MM.1S (cell line): ENCODE measurements at regions not wholly inside any gene's neighbourhood (a gene's known extent, or its start where the extent isn't known, plus 50 kb on each side); places are given as distances from the start of the nearest gene placed in this dataset.

Experiments
- DNase-seq: peaks from one replicate; pipeline ENCODE4 v3.0.0-alpha.2; 2015
- H2AFZ ChIP-seq: fragments of 300-600 bp; sonication (generic); 2 replicates; pipeline ENCODE4 v1.6.0; 2016; ENCODE audit warnings: antibody characterized with exemption, low read length
- H3F3A ChIP-seq: fragments of 300-600 bp; sonication (generic); 2 replicates; pipeline ENCODE4 v1.6.1; 2016; ENCODE audit warnings: mild to moderate bottlenecking, antibody characterized with exemption, low read length, moderate library complexity, mixed read lengths; ENCODE audit not compliant: insufficient read depth
- H3K27ac ChIP-seq: fragments of 300-600 bp; sonication (generic); 2 replicates; pipeline ENCODE4 v1.5.1; 2016; ENCODE audit warnings: mild to moderate bottlenecking, low read length
- H3K27me3 ChIP-seq: fragments of 300-600 bp; sonication (generic); replicated peaks from 2 replicates; pipeline ENCODE4 v1.6.0; 2016; ENCODE audit warnings: low read length; ENCODE audit not compliant: insufficient read depth
- H3K36me3 ChIP-seq: fragments of 300-600 bp; sonication (generic); replicated peaks from 2 replicates; pipeline ENCODE4 v1.6.1; 2016; ENCODE audit warnings: mild to moderate bottlenecking, low read length, mixed read lengths; ENCODE audit not compliant: insufficient read depth
- H3K4me1 ChIP-seq: fragments of 300-600 bp; sonication (generic); 2 replicates; pipeline ENCODE4 v1.6.1; 2016; ENCODE audit warnings: low read length, mixed read lengths
- H3K4me2 ChIP-seq: fragments of 300-600 bp; sonication (generic); 2 replicates; pipeline ENCODE4 v1.6.0; 2016; ENCODE audit warnings: low read depth, low read length
- H3K4me3 ChIP-seq: fragments of 300-600 bp; sonication (generic); 2 replicates; pipeline ENCODE4 v1.5.1; 2016; ENCODE audit warnings: low read length, mixed read lengths
- H3K79me2 ChIP-seq: fragments of 300-600 bp; sonication (generic); 2 replicates; pipeline ENCODE4 v1.6.1; 2016; ENCODE audit warnings: mixed run types, low read length, mixed read lengths
- H3K9ac ChIP-seq: fragments of 300-600 bp; sonication (generic); 2 replicates; pipeline ENCODE4 v1.6.1; 2016; ENCODE audit warnings: low read length, mixed read lengths
- H3K9me2 ChIP-seq: fragments of 300-600 bp; sonication (generic); replicated peaks from 2 replicates; pipeline ENCODE4 v1.6.1; 2016; ENCODE audit warnings: mild to moderate bottlenecking, low read length, mixed read lengths; ENCODE audit not compliant: insufficient read depth
- H3K9me3 ChIP-seq: fragments of 300-600 bp; sonication (generic); replicated peaks from 2 replicates; pipeline ENCODE4 v1.6.1; 2016; ENCODE audit warnings: mild to moderate bottlenecking, low read length, mixed read lengths; ENCODE audit not compliant: insufficient read depth
- H4K20me1 ChIP-seq: fragments of 300-600 bp; sonication (generic); 2 replicates; pipeline ENCODE4 v1.6.1; 2016; ENCODE audit warnings: mild to moderate bottlenecking, low read length, moderate library complexity, mixed read lengths; ENCODE audit not compliant: insufficient read depth
- CTCF ChIP-seq: fragments of 300-600 bp; sonication (generic); IDR thresholded peaks from 2 replicates; pipeline ENCODE4 v1.5.1; 2016; ENCODE audit warnings: antibody characterized with exemption, low read length, mixed read lengths
- EZH2 ChIP-seq: fragments of 300-600 bp; sonication (generic); optimal IDR thresholded peaks from 2 replicates; pipeline ENCODE3; 2017; ENCODE audit warnings: low read depth, mild to moderate bottlenecking, antibody characterized with exemption, low read length, mixed read lengths
- EZH2phosphoT487 ChIP-seq: fragments of 300-600 bp; sonication (generic); IDR thresholded peaks from 2 replicates; pipeline ENCODE4 v1.6.1; 2018; ENCODE audit warnings: antibody characterized with exemption, low read length

- no peak for TF ChIP-seq EZH2phosphoT487
- no peak for TF ChIP-seq EZH2
- TF ChIP-seq CTCF, result no peak
Observed at GRCh38 chr12:124637581-124637981, 70.2 kb upstream of the NCOR2 start.

DNA sequence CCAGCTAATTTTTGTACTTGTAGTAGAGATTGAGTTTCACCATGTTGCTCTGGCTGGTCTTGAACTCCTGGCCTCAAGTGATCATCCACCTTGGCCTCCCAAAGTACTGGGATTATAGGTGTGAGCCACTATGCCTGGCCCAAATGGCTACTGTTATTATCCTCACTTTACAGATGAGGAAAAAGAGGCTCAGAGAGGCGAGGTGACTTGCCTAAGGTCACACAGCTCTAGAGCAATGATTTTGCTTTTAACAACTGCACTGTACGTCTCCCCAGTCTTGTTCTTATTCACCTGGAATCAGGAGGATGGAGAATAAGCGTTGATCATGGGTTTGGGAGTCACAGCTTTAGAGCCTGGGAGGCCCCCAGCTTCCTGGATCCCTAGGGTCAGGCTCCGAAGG lies 69.8 kb upstream of the NCOR2 start:
- Histone ChIP-seq H3K4me3 (no peak overlapping the region), H2AFZ (no peak overlapping the region), H3K36me3 (no peaks in the 10 kb centered on the region), H3K4me1 (no peaks in the 10 kb centered on the region), H3K9me2 (no peaks in the 10 kb centered on the region), H3K9me3 (no peaks in the 10 kb centered on the region), H3K27me3 (no peaks in the 10 kb centered on the region), H3K4me2 (no peak overlapping the region), H3F3A (no peaks in the 10 kb centered on the region), H3K79me2 (no peaks in the 10 kb centered on the region), H3K27ac (no peak overlapping the region), H3K9ac (no peak overlapping the region), H4K20me1 (no peaks in the 10 kb centered on the region)
- DNase-seq, result no peak
- TF ChIP-seq EZH2phosphoT487 (no peak), CTCF (no peak), EZH2 (no peak)

More at GRCh38 chr12:124637581-124637981, 70.2 kb upstream of the NCOR2 start:
- no peaks in the 10 kb centered on the region for H3K79me2 ChIP-seq
- H3K9me2 ChIP-seq, result no peaks in the 10 kb centered on the region
- H3F3A ChIP-seq, result no peaks in the 10 kb centered on the region
- no peaks in the 10 kb centered on the region for H3K9me3 ChIP-seq
- H4K20me1 ChIP-seq, result no peaks in the 10 kb centered on the region
- no peak overlapping the region for H3K4me3 ChIP-seq
- DNase-seq, result no peak
- H3K36me3 ChIP-seq, result no peaks in the 10 kb centered on the region
- H3K27ac ChIP-seq, result no peak overlapping the region
- H3K27me3 ChIP-seq, result no peaks in the 10 kb centered on the region
- H3K4me2 ChIP-seq, result no peak overlapping the region
- H2AFZ ChIP-seq, result no peak overlapping the region
- H3K4me1 ChIP-seq, result no peaks in the 10 kb centered on the region
- H3K9ac ChIP-seq, result no peak overlapping the region

GRCh38 chr12:124636138-124636978 lies 68.9 kb upstream of the NCOR2 start:
- Histone ChIP-seq H3K4me1 (no peaks in the 10 kb centered on the region), H3K9ac (no peak overlapping the region)

More at GRCh38 chr12:124636138-124636978, 68.9 kb upstream of the NCOR2 start:
- H3K9me3 ChIP-seq, result no peaks in the 10 kb centered on the region
- no peaks in the 10 kb centered on the region for H3F3A ChIP-seq
- H3K9me2 ChIP-seq, result no peaks in the 10 kb centered on the region
- no peak overlapping the region for H3K4me2 ChIP-seq
- no peak overlapping the region for H2AFZ ChIP-seq
- no peak overlapping the region for H3K27ac ChIP-seq
- H4K20me1 ChIP-seq, result no peaks in the 10 kb centered on the region
- TF ChIP-seq EZH2 (no peak), EZH2phosphoT487 (no peak), CTCF (no peak)
- no peaks in the 10 kb centered on the region for H3K79me2 ChIP-seq
- DNase-seq, result no peak
- no peak overlapping the region for H3K4me3 ChIP-seq
- no peaks in the 10 kb centered on the region for H3K36me3 ChIP-seq
- H3K27me3 ChIP-seq, result no peaks in the 10 kb centered on the region
